ENCODE measurements at regions not wholly inside any gene's neighbourhood (a gene's known extent, or its start where the extent isn't known, plus 50 kb on each side); places are given as distances from the start of the nearest gene placed in this dataset.

GRCh38 chr9:18092138-18092537 lies 381.8 kb upstream of the ADAMTSL1 start:
- Histone ChIP-seq H3K36me3 (ENCODE audit: insufficient read depth, low read length) (no peaks in the 10 kb centered on the region), H3K9me3 (ENCODE audit: low read length) (no peaks in the 10 kb centered on the region), H3K4me1 (ENCODE audit: insufficient read depth, low read length) (no peaks in the 10 kb centered on the region), H3K27me3 (ENCODE audit: insufficient read depth, low read length, poor library complexity, severe bottlenecking) (no peaks in the 10 kb centered on the region), H3K4me3 (ENCODE audit: low read length) (no peak overlapping the region), H3K27ac (ENCODE audit: low read depth, low read length) (no peak overlapping the region)
- DNase-seq: no peak
- peaks cover 0 to 10% (median 0%) of the 10 kb centered on the region in 5 donors for H3K9me3 Mint-ChIP-seq
- H3K36me3 Mint-ChIP-seq: no peaks in the 10 kb centered on the region
- POLR2A ChIA-PET: no interaction called here
- no peak overlapping the region for H3K4me3 Mint-ChIP-seq
- no peaks in the 10 kb centered on the region for H3K4me1 Mint-ChIP-seq
- no peaks in the 10 kb centered on the region for H3K27me3 Mint-ChIP-seq
- CTCF ChIA-PET: no interaction called here
- no peak overlapping the region for H3K27ac Mint-ChIP-seq

- Histone ChIP-seq H3K27ac (ENCODE audit: low read depth, low read length) (no peak overlapping the region), H3K4me3 (ENCODE audit: low read length) (no peak overlapping the region), H3K4me1 (ENCODE audit: insufficient read depth, low read length) (no peaks in the 10 kb centered on the region), H3K9me3 (ENCODE audit: low read length) (no peaks in the 10 kb centered on the region), H3K27me3 (ENCODE audit: insufficient read depth, low read length, poor library complexity, severe bottlenecking) (no peaks in the 10 kb centered on the region), H3K36me3 (ENCODE audit: insufficient read depth, low read length) (no peaks in the 10 kb centered on the region)
- POLR2A ChIA-PET: no interaction called here
- Mint-ChIP-seq H3K4me1 (no peaks in the 10 kb centered on the region), H3K27me3 (no peaks in the 10 kb centered on the region), H3K27ac (no peak overlapping the region), H3K9me3 (peaks cover 0 to under 1% (median 0%) of the 10 kb centered on the region in 5 donors), H3K4me3 (no peak overlapping the region), H3K36me3 (no peaks in the 10 kb centered on the region)
- DNase-seq: no peak
- CTCF ChIA-PET: no interaction called here
Measured at GRCh38 chr9:18106006-18106560, 367.9 kb upstream of the ADAMTSL1 start.

DNA sequence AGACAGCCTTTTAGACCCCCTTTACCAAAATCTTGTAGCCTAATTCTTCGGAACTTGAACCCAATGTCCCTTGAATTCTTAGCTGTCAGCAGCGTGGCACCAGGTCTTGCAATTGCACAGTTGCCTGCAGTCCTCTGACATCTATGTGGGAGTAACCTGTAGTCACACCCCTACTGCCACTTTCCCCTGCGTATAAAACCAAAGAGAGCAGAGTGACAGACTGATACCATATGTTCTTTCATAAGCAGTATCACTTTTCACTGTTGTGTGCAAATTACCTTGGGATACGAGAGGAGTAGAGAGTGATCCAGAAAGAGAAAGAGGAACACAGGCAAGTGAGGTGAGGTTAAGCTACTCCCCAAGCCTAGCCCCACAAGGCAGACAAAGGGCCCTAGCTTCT lies 364.3 kb upstream of the ADAMTSL1 start:
- POLR2A ChIA-PET: no interaction called here
- peaks cover 0 to 3% (median 0%) of the 10 kb centered on the region in 5 donors for H3K9me3 Mint-ChIP-seq
- no peaks in the 10 kb centered on the region for H3K4me1 Mint-ChIP-seq
- H3K27ac Mint-ChIP-seq: no peak overlapping the region
- H3K36me3 Mint-ChIP-seq: no peaks in the 10 kb centered on the region
- H3K4me3 Mint-ChIP-seq: no peak overlapping the region
- Histone ChIP-seq H3K36me3 (ENCODE audit: insufficient read depth, low read length) (no peaks in the 10 kb centered on the region), H3K27ac (ENCODE audit: low read depth, low read length) (no peak overlapping the region), H3K27me3 (ENCODE audit: insufficient read depth, low read length, poor library complexity, severe bottlenecking) (no peaks in the 10 kb centered on the region), H3K4me1 (ENCODE audit: insufficient read depth, low read length) (no peaks in the 10 kb centered on the region), H3K9me3 (ENCODE audit: low read length) (no peaks in the 10 kb centered on the region), H3K4me3 (ENCODE audit: low read length) (no peak overlapping the region)
- no peak for DNase-seq
- CTCF ChIA-PET: no interaction called here
- H3K27me3 Mint-ChIP-seq: no peaks in the 10 kb centered on the region

- ChIA-PET POLR2A (no interaction called here), CTCF (no interaction called here)
- H3K9me3 ChIP-seq (ENCODE audit: low read length): no peaks in the 10 kb centered on the region
- Mint-ChIP-seq H3K27me3 (no peaks in the 10 kb centered on the region), H3K4me3 (no peak overlapping the region), H3K4me1 (no peaks in the 10 kb centered on the region), H3K27ac (no peak overlapping the region), H3K9me3 (peaks cover 0 to 3% (median 0%) of the 10 kb centered on the region in 5 donors), H3K36me3 (no peaks in the 10 kb centered on the region)
- no peaks in the 10 kb centered on the region for H3K27me3 ChIP-seq (ENCODE audit: insufficient read depth, low read length, poor library complexity, severe bottlenecking)
- no peak overlapping the region for H3K27ac ChIP-seq (ENCODE audit: low read depth, low read length)
- no peaks in the 10 kb centered on the region for H3K4me1 ChIP-seq (ENCODE audit: insufficient read depth, low read length)
- H3K4me3 ChIP-seq (ENCODE audit: low read length): no peak overlapping the region
- DNase-seq: no peak
- H3K36me3 ChIP-seq (ENCODE audit: insufficient read depth, low read length): no peaks in the 10 kb centered on the region
Measured at GRCh38 chr9:18111146-18111545, 362.8 kb upstream of the ADAMTSL1 start.

DNA sequence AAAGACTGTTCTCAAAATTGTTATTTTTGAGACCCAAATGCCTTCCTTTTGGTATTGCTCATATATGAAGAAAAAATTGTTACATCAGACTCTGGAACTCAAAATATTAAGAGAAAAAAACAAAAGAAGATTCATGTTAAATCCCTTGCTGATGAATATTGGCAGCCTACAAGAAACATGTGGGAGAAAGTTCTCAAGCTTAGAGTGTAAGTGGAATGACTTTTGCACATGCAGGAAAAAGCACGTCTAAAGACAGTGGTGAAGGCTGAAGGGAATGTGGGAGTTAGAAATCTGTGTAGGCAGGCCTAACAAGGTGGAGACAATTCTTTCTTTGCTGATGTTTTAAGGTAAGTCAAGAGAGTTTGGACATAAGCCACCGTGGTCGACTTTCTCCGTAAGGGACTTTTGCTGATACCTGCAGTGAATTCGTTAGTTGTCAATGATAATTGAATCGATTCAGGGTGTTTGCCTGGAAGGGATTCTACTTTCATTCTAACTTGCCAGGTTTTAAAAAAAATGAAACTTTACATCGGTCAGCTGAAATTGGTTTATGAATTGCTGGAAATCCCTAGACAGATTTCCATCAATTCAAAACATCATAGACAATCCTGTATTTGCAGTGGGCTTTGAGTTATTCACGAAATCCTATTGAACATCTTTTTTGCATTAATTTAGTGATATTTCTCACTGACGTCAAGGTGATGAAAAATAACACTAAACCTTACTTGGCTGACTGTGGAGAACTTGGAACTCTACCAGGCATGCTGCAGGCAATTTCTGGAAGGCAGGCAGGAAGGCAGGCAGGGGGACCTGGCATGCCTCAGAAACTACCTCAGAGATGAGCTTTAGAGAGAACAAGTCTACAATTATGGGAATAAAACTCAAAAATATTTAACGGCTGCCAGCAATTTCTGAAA lies 359.1 kb upstream of the ADAMTSL1 start:
- H3K4me1 Mint-ChIP-seq: no peaks in the 10 kb centered on the region
- ChIA-PET POLR2A (no interaction called here), CTCF (no interaction called here)
- no peak overlapping the region for H3K27ac Mint-ChIP-seq
- H3K4me3 Mint-ChIP-seq: no peak overlapping the region
- peaks cover 0 to 7% (median 0%) of the 10 kb centered on the region in 5 donors for H3K9me3 Mint-ChIP-seq
- Histone ChIP-seq H3K9me3 (ENCODE audit: low read length) (no peaks in the 10 kb centered on the region), H3K36me3 (ENCODE audit: insufficient read depth, low read length) (no peaks in the 10 kb centered on the region), H3K27me3 (ENCODE audit: insufficient read depth, low read length, poor library complexity, severe bottlenecking) (no peaks in the 10 kb centered on the region), H3K4me1 (ENCODE audit: insufficient read depth, low read length) (no peaks in the 10 kb centered on the region), H3K4me3 (ENCODE audit: low read length) (no peak overlapping the region), H3K27ac (ENCODE audit: low read depth, low read length) (no peak overlapping the region)
- DNase-seq: no peak
- H3K27me3 Mint-ChIP-seq: peaks cover 0 to 2% of the 10 kb centered on the region in 2 donors
- H3K36me3 Mint-ChIP-seq: no peaks in the 10 kb centered on the region

DNA sequence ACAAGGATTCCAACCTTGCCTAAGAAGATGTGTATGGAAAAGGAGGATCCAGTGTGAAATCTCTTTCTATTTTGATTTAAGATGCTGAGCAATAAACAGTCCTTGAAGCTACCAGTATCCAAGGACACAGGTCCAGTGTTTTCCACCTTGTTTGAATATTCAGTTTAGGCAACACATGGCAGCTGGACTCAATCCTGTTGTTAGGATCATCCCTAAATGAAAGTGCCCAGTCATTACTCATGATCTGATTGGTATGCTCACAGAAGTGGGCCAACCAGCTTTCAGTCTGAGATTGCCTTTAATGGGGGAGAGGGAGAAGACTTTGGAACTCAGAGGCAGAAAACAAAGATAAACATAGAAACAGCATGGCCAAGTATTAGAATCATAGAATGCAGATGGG lies 355.7 kb upstream of the ADAMTSL1 start:
- H3K9me3 ChIP-seq (ENCODE audit: low read length): no peaks in the 10 kb centered on the region
- Mint-ChIP-seq H3K36me3 (no peaks in the 10 kb centered on the region), H3K4me3 (no peak overlapping the region), H3K27me3 (peaks cover 0 to 2% of the 10 kb centered on the region in 2 donors), H3K9me3 (peaks cover 0 to 7% (median 0%) of the 10 kb centered on the region in 5 donors), H3K4me1 (no peaks in the 10 kb centered on the region), H3K27ac (no peak overlapping the region)
- no peak overlapping the region for H3K27ac ChIP-seq (ENCODE audit: low read depth, low read length)
- DNase-seq: no peak
- H3K4me3 ChIP-seq (ENCODE audit: low read length): no peak overlapping the region
- ChIA-PET CTCF (no interaction called here), POLR2A (no interaction called here)
- H3K36me3 ChIP-seq (ENCODE audit: insufficient read depth, low read length): no peaks in the 10 kb centered on the region
- H3K4me1 ChIP-seq (ENCODE audit: insufficient read depth, low read length): no peaks in the 10 kb centered on the region
- H3K27me3 ChIP-seq (ENCODE audit: insufficient read depth, low read length, poor library complexity, severe bottlenecking): no peaks in the 10 kb centered on the region

GRCh38 chr9:18122171-18122570 lies 351.8 kb upstream of the ADAMTSL1 start:
- peaks cover 0 to 2% of the 10 kb centered on the region in 2 donors for H3K27me3 Mint-ChIP-seq
- Histone ChIP-seq H3K27ac (ENCODE audit: low read depth, low read length) (no peak overlapping the region), H3K36me3 (ENCODE audit: insufficient read depth, low read length) (no peaks in the 10 kb centered on the region), H3K27me3 (ENCODE audit: insufficient read depth, low read length, poor library complexity, severe bottlenecking) (no peaks in the 10 kb centered on the region), H3K9me3 (ENCODE audit: low read length) (no peaks in the 10 kb centered on the region), H3K4me3 (ENCODE audit: low read length) (no peak overlapping the region), H3K4me1 (ENCODE audit: insufficient read depth, low read length) (no peaks in the 10 kb centered on the region)
- H3K4me1 Mint-ChIP-seq: no peaks in the 10 kb centered on the region
- no peak for DNase-seq
- H3K4me3 Mint-ChIP-seq: no peak overlapping the region
- no peaks in the 10 kb centered on the region for H3K36me3 Mint-ChIP-seq
- ChIA-PET POLR2A (no interaction called here), CTCF (no interaction called here)
- no peak overlapping the region for H3K27ac Mint-ChIP-seq
- H3K9me3 Mint-ChIP-seq: peaks cover 0 to 12% (median 7%) of the 10 kb centered on the region in 5 donors

- Mint-ChIP-seq H3K36me3 (no peaks in the 10 kb centered on the region), H3K4me1 (no peaks in the 10 kb centered on the region), H3K27ac (no peak overlapping the region), H3K4me3 (no peak overlapping the region), H3K9me3 (peaks cover 0 to 10% (median 7%) of the 10 kb centered on the region in 5 donors), H3K27me3 (no peaks in the 10 kb centered on the region)
- DNase-seq: no peak
- ChIA-PET POLR2A (no interaction called here), CTCF (no interaction called here)
- no peaks in the 10 kb centered on the region for H3K4me1 ChIP-seq (ENCODE audit: insufficient read depth, low read length)
- no peaks in the 10 kb centered on the region for H3K9me3 ChIP-seq (ENCODE audit: low read length)
- no peak overlapping the region for H3K4me3 ChIP-seq (ENCODE audit: low read length)
- no peaks in the 10 kb centered on the region for H3K36me3 ChIP-seq (ENCODE audit: insufficient read depth, low read length)
- no peak overlapping the region for H3K27ac ChIP-seq (ENCODE audit: low read depth, low read length)
- no peaks in the 10 kb centered on the region for H3K27me3 ChIP-seq (ENCODE audit: insufficient read depth, low read length, poor library complexity, severe bottlenecking)
Measured at GRCh38 chr9:18124760-18125159, 349.2 kb upstream of the ADAMTSL1 start.
